Ammon's horn (tissue), 1 donor: ENCODE measurements at regions not wholly inside any gene's neighbourhood (a gene's known extent, or its start where the extent isn't known, plus 50 kb on each side); places are given as distances from the start of the nearest gene placed in this dataset.

Experiments
- DNase-seq: peaks from one replicate; pipeline ENCODE4 v3.0.0-alpha.2; 2016; ENCODE audit warnings: low spot score

GRCh38 chr2:8477552-8478470 lies 204.0 kb upstream of the ID2 start:
- DNase-seq = no peak

- DNase-seq = no peak
These were observed 203.4 kb upstream of the ID2 start for GRCh38 chr2:8478471-8478793.

DNA sequence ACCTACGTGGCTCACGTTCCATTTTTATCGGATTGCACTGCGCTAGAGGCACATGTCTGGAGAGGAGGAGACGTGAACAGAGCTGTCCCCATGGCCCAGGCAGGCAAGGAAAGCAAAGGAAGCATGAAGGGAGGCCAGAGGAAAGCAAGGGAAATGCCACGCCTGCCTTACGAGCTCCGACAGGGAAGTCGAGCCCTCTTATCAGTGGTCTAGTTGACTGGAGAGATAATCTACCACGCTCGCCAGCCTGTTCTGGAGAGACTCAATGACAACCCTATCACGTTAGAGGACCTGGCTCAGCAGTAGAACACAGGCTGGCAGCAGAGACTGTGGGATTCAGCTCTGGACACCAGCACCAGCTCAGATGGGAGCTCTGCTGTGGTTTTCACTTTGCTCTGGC lies 202.6 kb upstream of the ID2 start:
- DNase-seq = no peak

DNA sequence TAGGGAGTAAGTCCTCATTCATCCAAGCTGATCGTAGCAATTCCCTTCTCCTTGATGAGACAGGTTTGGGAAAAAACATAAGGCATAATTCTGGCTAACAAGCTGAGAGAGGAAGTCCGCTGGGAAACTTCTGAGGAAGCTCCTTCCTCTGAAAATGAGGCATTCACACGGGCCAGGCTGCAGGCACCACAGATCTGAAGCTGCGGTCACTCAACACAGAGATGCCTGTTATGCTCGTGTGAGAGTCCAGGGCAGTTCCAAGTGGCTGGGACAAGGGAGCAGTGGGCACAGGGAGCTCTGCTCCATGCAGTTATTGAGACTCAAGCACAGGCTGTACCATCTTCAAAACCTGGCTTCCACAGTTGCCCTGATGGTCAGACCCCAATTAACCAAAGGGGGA lies 200.9 kb upstream of the ID2 start:
- peak; percentile 54 for DNase-seq

DNA sequence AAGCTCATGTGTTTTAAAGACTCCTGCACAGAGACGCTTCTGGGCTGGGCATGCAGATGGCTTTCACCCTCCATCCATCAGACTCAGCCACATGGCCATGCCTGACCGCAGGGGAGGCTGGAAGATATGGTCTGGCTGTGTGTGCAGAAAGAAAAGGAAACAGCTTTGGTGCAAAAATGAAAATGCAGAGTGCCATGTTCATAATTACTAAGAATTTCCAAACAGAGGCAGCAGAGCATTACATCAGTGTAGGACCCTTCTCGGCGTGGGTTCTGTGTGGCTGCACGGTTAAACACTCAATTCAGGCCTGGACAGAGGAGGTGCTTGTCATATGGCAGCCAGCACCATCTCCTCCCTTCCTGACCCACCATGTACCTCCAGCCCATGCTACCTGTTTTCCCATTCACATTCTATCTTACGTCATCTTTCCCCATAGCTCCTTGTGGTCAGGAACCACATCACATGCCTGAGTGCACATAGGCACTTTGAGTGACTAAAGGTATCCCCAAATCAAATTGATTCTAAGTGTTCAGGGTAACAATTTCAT lies 200.3 kb upstream of the ID2 start:
- no peak for DNase-seq

DNA sequence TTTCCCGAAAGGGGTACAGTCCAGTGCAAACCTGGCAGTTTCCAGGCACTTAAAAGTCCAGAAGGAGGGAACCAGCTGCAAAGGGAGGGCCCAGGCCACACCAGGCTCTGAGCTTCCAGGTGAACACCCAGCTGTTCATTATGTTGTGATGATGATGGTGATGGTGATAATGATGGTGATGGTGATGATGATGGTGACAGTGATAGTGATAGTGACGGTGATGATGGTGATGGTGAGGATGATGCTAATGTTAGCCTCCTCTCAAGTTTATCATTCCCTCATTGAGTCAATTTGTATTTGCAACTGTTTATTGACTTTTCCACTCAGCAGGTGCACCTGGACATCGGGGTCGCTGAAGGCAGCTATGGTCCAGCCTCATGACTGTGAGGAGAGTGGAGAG lies 199.4 kb upstream of the ID2 start:
- DNase-seq = no peak

GRCh38 chr2:8484502-8485283 lies 197.2 kb upstream of the ID2 start:
- no peak for DNase-seq

GRCh38 chr2:8485736-8486135 lies 196.1 kb upstream of the ID2 start:
- no peak for DNase-seq

GRCh38 chr2:8486141-8486540 lies 195.7 kb upstream of the ID2 start:
- DNase-seq = no peak

GRCh38 chr2:8487461-8487932 lies 194.4 kb upstream of the ID2 start:
- DNase-seq = peak; percentile 69

- DNase-seq = peak; percentile 55
These were observed 193.7 kb upstream of the ID2 start for GRCh38 chr2:8488001-8488738.

- DNase-seq = no peak
These were observed 192.6 kb upstream of the ID2 start for GRCh38 chr2:8489221-8489620.

DNA sequence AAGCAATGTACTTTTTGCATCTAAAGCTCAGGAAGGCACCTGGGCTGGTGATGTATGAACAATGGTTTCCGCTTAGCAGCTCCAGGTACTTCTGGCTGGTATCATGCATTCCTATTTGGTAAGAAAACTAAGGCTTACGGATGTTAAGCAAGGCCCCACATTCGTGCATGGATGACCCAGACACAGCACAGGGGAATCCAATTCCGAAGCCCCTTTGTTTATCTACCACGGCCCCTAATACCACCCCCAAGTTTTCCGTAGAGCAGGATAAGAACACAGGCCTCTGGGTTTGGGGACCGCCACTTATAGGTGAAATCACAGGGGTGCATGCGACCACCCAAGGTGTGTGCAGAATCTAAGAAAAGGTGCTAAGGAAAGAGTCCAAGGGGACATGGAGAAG lies 192.1 kb upstream of the ID2 start:
- no peak for DNase-seq

DNA sequence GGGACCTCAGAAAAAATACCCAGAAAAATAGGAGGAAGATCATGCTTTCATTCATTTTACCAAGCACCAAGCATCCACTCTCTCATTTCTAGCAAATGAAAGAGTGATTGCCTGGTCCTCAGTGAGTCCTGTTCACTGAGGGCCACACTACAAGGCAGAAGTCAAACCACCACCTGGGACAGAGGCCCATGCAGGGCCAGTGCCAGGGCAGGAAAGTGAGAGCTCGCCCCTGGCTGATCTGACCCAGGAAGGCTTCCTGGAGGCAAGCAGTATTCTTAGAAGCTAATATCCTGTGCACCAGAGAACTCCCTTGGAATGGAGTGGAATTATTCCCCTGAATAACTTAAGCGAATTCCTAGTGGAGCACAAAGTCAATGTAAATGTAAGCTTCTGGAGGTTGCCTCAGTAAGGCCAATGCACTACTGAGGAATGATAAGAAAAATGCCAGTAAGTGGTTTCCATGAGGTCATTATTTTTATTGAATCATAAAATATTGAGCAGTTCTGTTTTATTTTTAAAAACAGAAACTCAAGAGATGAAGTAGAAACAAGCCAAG lies 191.6 kb upstream of the ID2 start:
- no peak for DNase-seq

DNA sequence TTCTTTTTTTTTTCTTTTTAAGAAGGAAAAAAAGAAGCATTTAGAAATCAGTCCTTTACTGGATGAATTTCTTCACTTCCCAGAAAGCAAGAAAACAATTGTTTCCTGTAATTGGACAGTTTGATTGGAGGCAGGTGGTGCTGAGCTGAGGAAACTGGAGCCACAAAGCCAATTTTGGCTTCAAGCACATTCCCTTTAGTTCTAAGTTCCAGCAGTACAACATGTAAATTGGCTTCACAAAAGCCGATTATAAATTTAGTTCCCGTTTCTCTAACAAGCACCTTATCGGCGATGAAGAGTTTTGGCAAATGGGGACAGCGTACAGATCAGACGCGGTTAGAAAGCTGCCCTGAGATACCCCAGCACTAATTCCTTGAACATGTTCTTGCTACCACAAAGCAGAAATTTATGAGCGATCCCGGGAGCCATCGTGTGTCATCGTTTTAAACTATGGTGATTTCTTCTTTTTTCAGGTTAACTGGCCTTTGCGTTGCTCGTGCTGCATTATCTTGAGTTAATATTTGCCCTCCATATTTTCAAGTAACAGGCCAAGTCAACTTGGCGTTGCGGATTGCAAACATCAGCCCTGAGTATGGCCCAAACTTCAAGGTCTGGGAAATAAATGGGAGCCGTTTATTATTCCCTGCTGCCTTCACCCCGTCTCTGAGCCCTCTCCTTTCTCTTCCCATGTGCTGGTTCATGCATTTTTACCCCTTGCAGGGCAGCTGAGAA lies 190.4 kb upstream of the ID2 start:
- DNase-seq = no peak

DNA sequence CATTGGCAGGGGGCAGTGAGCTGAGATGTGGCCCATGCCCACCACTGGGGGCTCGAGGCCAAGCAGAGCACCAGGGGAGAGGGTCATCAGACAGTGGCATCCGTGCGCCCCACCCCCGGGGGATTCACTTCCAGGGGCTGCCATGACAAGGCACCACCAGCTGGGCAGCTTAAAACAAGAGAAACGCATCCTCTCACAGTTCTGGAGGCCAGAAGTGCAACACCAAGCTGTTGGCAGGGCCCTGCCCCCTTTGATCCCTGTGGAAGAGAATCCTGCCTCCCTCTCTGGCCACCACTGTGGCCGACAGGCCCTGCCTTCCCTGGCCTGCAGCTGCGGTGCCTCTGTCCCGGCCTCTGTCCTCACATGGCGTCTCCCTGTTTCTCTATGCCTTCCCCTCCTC lies 187.7 kb upstream of the ID2 start:
- DNase-seq = no peak

DNA sequence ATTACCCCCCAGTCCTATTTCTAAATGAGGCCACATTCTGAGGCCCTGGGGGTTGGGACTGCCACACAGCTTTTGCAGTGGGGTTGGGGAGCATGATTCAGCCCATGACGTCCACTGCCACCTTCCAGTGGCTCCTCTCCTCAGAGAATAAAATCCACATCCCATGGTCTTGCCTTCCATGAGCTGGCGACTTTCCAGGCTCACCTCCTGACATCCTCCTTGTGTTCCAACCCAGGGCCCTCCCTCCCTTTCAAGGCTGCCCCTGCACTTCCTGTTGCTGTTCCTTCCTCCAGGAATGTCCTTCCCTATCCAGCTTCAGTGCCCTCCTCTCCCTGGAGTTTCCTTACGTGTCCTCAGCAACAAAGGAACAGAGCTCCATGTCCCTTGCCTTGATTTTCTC lies 187.3 kb upstream of the ID2 start:
- no peak for DNase-seq

DNA sequence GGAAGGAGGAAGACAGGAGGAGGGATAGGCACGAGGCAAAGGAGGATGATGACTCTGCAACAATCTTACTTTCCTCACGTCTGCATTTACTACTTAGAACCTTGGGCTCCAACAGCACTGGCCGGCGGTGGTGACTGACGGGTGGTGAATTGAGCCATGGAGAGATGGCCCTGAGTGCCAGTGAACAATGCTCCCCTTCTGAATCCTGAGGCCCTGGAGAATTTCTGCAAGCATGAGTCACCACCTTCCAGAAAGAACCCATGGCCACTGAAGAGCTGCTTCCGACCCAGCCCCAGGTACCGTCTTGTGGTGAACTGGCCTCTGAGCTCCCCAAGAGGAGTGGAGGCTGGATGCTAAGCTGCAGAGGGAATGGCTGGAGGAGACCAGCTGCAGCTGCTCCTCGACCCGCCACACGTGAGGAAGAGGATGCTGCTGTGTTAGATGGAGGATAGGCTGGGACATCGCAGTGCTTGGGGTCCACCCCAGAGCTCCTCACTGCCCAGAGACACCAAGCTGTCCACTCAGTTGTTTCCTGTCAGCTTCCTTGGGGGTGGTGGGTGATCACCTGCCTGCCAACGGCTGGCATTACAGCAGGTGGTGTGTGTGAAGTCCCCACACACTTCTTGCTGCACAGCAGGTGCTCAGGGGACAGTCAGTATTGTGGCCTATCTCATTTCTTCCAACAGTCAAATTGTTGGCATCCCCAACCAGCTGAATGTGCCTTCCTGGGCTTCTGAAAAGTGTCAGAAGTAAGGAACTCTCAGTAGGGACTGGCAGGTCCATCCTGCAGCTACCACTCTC lies 186.5 kb upstream of the ID2 start:
- DNase-seq = no peak

DNA sequence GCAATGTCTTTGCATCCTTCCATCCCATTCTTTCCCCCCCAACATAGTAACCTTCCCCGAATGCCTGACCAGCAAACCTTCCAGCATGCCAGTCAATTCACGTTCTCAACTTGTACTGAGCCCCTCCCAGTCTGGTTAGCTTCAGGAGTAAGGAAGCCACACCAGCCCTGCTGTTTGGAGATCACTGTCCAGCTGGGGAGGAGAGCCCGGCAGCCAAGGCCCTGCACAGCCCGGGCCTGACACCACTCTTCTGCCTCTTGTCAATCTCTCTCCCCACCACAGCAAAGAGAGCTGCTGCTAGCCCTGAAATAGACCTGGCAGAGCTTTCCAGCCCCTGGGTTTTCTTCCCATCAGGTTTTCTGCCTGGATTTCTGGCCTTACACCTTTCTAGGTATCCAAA lies 185.8 kb upstream of the ID2 start:
- DNase-seq = no peak

GRCh38 chr2:8496617-8497016 lies 185.2 kb upstream of the ID2 start:
- DNase-seq = no peak
